ENCODE measurements at regions not wholly inside any gene's neighbourhood (a gene's known extent, or its start where the extent isn't known, plus 50 kb on each side); places are given as distances from the start of the nearest gene placed in this dataset.

GRCh38 chr1:240001177-240001740 lies 90.4 kb upstream of the FMN2 start:
- DNase-seq = no peak

- DNase-seq = no peak
These were observed 87.5 kb upstream of the FMN2 start for GRCh38 chr1:240004086-240004749.

GRCh38 chr1:240005997-240006650 lies 85.6 kb upstream of the FMN2 start:
- DNase-seq = no peak

- DNase-seq = no peak
These were observed 83.4 kb upstream of the FMN2 start for GRCh38 chr1:240008298-240008697.

- no peak for DNase-seq
These were observed 77.6 kb upstream of the FMN2 start for GRCh38 chr1:240014051-240014450.

- DNase-seq = no peak
These were observed 73.1 kb upstream of the FMN2 start for GRCh38 chr1:240018617-240019016.

- no peak for DNase-seq
These were observed 72.2 kb upstream of the FMN2 start for GRCh38 chr1:240019524-240019923.

GRCh38 chr1:240020871-240021270 lies 70.8 kb upstream of the FMN2 start:
- no peak for DNase-seq

- DNase-seq = no peak
These were observed 70.0 kb upstream of the FMN2 start for GRCh38 chr1:240021709-240022108.

- no peak for DNase-seq
These were observed 64.6 kb upstream of the FMN2 start for GRCh38 chr1:240027059-240027462.

GRCh38 chr1:240029418-240029817 lies 62.3 kb upstream of the FMN2 start:
- no peak for DNase-seq

GRCh38 chr1:240030236-240030635 lies 61.4 kb upstream of the FMN2 start:
- DNase-seq = no peak

GRCh38 chr1:240031009-240031408 lies 60.7 kb upstream of the FMN2 start:
- DNase-seq = peak; percentile 61

- no peak for DNase-seq
These were observed 60.3 kb upstream of the FMN2 start for GRCh38 chr1:240031414-240031813.

GRCh38 chr1:240033406-240033805 lies 58.3 kb upstream of the FMN2 start:
- DNase-seq = no peak

GRCh38 chr1:240036526-240036925 lies 55.2 kb upstream of the FMN2 start:
- no peak for DNase-seq
